MCF 10A (cell line): ENCODE measurements at regions not wholly inside any gene's neighbourhood (a gene's known extent, or its start where the extent isn't known, plus 50 kb on each side); places are given as distances from the start of the nearest gene placed in this dataset.

Source experiments
- BruUV-seq: library from RNA; stranded (reverse); fragments of 400-500 nt; replicated peaks from 2 replicates; lab custom pipeline; 2021; lab: Mats Ljungman, UMichigan
- CTCF ChIA-PET: fragments of 300-600 bp; sonication (Branson Sonifier 250); formaldehyde crosslinking; extraction: SDS; loops from one replicate; lab custom pipeline; 2021; ENCODE audit warnings: antibody characterized with exemption, inconsistent platforms; lab: Yijun Ruan, JAX
- POLR2A ChIA-PET: fragments of 300-600, 350-650 bp; sonication (Branson Sonifier 250); formaldehyde crosslinking; extraction: SDS; loops from one replicate; lab custom pipeline; 2020; ENCODE audit warnings: antibody characterized with exemption, inconsistent platforms; lab: Yijun Ruan, JAX
- DNase-seq: peaks from one replicate; pipeline ENCODE4 v3.0.0-alpha.2; 2018; ENCODE audit not compliant: unreplicated experiment
- H3K27ac Mint-ChIP-seq: one replicate; pipeline ENCODE4 v1.8.0; 2022; ENCODE audit warnings: mild to moderate bottlenecking, low read depth, mixed read lengths; ENCODE audit not compliant: unreplicated experiment
- H3K27me3 Mint-ChIP-seq: one replicate; pipeline ENCODE4 v1.8.0; 2022; ENCODE audit warnings: mixed read lengths; ENCODE audit not compliant: insufficient read depth, unreplicated experiment
- H3K36me3 Mint-ChIP-seq: one replicate; pipeline ENCODE4 v1.8.0; 2022; ENCODE audit warnings: mild to moderate bottlenecking, moderate library complexity, mixed read lengths; ENCODE audit not compliant: insufficient read depth, unreplicated experiment
- H3K4me1 Mint-ChIP-seq: one replicate; pipeline ENCODE4 v1.8.0; 2022; ENCODE audit warnings: mixed read lengths; ENCODE audit not compliant: insufficient read depth, unreplicated experiment
- H3K4me3 Mint-ChIP-seq: one replicate; pipeline ENCODE4 v1.8.0; 2022; ENCODE audit warnings: mild to moderate bottlenecking, moderate library complexity, mixed read lengths; ENCODE audit not compliant: unreplicated experiment
- H3K9me3 Mint-ChIP-seq: one replicate; pipeline ENCODE4 v1.8.0; 2022; ENCODE audit warnings: mixed read lengths; ENCODE audit not compliant: unreplicated experiment
- CTCF ChIP-seq: fragments of 200-600 bp; IDR thresholded peaks from one replicate; pipeline ENCODE4 v1.8.0; 2022; ENCODE audit warnings: antibody characterized with exemption, mild to moderate bottlenecking; ENCODE audit not compliant: unreplicated experiment
- intact Hi-C: fragments of 100-400 bp; cut with micrococcal nuclease; formaldehyde crosslinking; loops from 2 replicates; pipeline ENCODE4 v1.14.1; 2022

GRCh38 chr1:80962564-80962963, 838.2 kb upstream of the ADGRL2 start:
- Mint-ChIP-seq H3K27ac (no peak overlapping the region), H3K4me3 (no peak overlapping the region), H3K36me3 (no peaks in the 10 kb centered on the region), H3K27me3 (no peaks in the 10 kb centered on the region), H3K4me1 (peaks cover 10% of the 10 kb centered on the region), H3K9me3 (no peaks in the 10 kb centered on the region)
- CTCF ChIA-PET, result no interaction called here
- no peak for TF ChIP-seq CTCF
- intact Hi-C loops, result no loop called here
- BruUV-seq, result no TSS peak
- POLR2A ChIA-PET, result interaction anchor here (0.6 kb wide), 1 partner anchor 779 kb away, joined by 4 read pairs; no protein-coding TSS in a partner anchor
- DNase-seq, result no peak

GRCh38 chr1:80961464-80962190, 839.1 kb upstream of the ADGRL2 start:
- H3K36me3 Mint-ChIP-seq, result no peaks in the 10 kb centered on the region
- ChIA-PET POLR2A (interaction anchor here (0.8 to 1.2 kb wide), 3 partner anchors 10 to 104 kb away, joined by 3 read pairs; no protein-coding TSS in a partner anchor), CTCF (interaction anchor here (0.6 kb wide), 2 partner anchors 61 to 1609 kb away, joined by 3 to 5 read pairs; no protein-coding TSS in a partner anchor)
- no TSS peak for BruUV-seq
- H3K9me3 Mint-ChIP-seq, result no peaks in the 10 kb centered on the region
- peaks cover 10% of the 10 kb centered on the region for H3K4me1 Mint-ChIP-seq
- TF ChIP-seq CTCF, result no peak
- no peaks in the 10 kb centered on the region for H3K27me3 Mint-ChIP-seq
- H3K4me3 Mint-ChIP-seq, result peak overlapping the region; percentile 16
- no peak overlapping the region for H3K27ac Mint-ChIP-seq
- intact Hi-C loops, result no loop called here
- peak; percentile 26 for DNase-seq

- no peak for DNase-seq
- no TSS peak for BruUV-seq
- peaks cover under 1% of the 10 kb centered on the region for H3K9me3 Mint-ChIP-seq
- no peaks in the 10 kb centered on the region for H3K27me3 Mint-ChIP-seq
- H3K27ac Mint-ChIP-seq, result no peak overlapping the region
- POLR2A ChIA-PET, result no interaction called here
- H3K4me1 Mint-ChIP-seq, result no peaks in the 10 kb centered on the region
- intact Hi-C loops, result no loop called here
- H3K4me3 Mint-ChIP-seq, result no peak overlapping the region
- CTCF ChIA-PET, result no interaction called here
- TF ChIP-seq CTCF, result no peak
- peaks cover under 1% of the 10 kb centered on the region for H3K36me3 Mint-ChIP-seq
These were observed 867.4 kb upstream of the ADGRL2 start for GRCh38 chr1:80933346-80933745.

GRCh38 chr1:80931178-80931577, 869.6 kb upstream of the ADGRL2 start:
- H3K9me3 Mint-ChIP-seq, result no peaks in the 10 kb centered on the region
- no peak for TF ChIP-seq CTCF
- no TSS peak for BruUV-seq
- intact Hi-C loops, result no loop called here
- no peaks in the 10 kb centered on the region for H3K27me3 Mint-ChIP-seq
- H3K27ac Mint-ChIP-seq, result no peak overlapping the region
- no peak overlapping the region for H3K4me3 Mint-ChIP-seq
- H3K4me1 Mint-ChIP-seq, result peaks cover 11% of the 10 kb centered on the region
- no peaks in the 10 kb centered on the region for H3K36me3 Mint-ChIP-seq
- CTCF ChIA-PET, result no interaction called here
- POLR2A ChIA-PET, result no interaction called here
- no peak for DNase-seq
